Activated CD4-positive, CD25-positive, alpha-beta regulatory T cell treated with anti-CD3 and anti-CD28 coated beads, Interleukin-2, amount 50 U/mL, for 24 hours (primary cell): ENCODE measurements at regions not wholly inside any gene's neighbourhood (a gene's known extent, or its start where the extent isn't known, plus 50 kb on each side); places are given as distances from the start of the nearest gene placed in this dataset.

Source experiments
- ATAC-seq, 2 donors: fragments of 150-1000 bp; cut with Tn5 transposase; one replicate each; pipeline ENCODE4 v1.10.0; 2021; ENCODE audit warnings: mild to moderate bottlenecking in 1 of 2, moderate library complexity in 1 of 2

DNA sequence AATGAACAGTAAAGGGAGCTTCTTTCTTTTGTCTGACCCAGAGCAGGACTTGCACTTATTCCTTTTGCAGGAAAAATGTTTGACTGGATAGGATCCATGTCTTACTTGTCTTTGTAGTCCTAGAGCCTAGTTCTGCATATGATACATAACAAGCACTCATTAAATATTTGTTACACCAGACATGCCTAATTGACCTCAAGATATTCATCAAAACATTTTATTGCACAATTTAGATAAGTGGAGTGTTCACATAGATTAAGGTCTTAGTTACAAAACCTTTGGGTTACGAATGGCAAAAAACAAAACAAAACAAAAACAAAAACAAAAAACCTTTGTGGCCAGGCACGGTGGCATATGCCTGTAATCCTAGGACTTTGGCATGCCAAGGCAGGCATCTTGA is 735.8 kb upstream of the NRSN1 start:
- no peak for ATAC-seq

DNA sequence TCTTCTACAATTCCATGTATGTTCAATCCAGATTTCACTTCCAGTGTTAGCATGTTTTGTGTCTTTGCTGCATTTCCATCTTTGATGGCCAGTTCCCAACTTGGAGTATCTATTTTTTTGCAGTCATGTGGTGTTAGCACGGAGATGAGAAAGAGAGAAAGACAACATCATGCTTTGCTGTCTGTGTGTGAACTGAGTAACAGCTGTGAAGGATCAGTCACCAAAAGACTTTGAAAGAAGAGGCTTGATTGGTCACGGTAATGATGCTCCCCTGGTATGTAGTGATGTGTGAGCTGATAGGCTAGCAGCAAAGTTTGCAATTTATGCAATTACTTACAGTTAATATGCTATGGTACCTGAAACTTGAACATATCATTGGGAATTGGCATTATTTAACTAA is 731.3 kb upstream of the NRSN1 start:
- no peak for ATAC-seq

DNA sequence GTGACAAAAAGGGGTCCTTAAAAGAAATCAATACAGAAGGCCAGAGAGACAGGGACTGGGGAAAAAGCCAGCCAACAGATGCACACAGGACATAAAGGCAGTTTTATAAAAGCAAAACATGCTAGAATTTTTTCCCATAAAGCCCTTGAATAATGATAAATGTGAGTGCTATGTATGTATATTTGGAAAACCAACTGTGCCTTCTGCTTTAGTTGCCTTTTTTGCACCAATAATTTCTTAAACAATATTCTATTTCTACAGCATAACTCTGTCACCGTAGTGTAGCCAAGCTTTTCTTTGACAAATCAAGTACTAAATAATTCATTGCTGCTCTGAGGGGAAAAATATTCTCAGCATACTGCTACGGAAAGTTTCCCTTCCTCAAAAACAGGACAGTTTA is 730.6 kb upstream of the NRSN1 start:
- no peak for ATAC-seq

DNA sequence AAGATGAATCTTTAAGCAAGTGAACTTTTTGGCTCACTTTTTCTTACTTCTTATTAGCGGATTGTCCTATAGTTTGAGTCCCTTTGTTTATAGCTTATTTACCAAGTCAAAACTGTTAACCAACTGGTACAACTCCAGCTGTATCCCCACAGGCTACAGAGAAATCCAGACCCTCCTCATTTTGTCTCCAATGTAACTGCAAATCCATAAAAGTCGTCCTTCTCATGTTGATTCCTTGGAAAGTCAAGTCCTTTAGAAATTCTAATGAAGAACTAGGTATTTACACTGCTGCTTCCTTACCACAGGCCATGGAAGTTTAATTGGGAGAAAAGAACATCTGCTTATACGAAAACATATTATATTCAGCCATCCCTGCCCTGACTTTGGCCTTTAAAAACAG is 729.1 kb upstream of the NRSN1 start:
- no peak for ATAC-seq

DNA sequence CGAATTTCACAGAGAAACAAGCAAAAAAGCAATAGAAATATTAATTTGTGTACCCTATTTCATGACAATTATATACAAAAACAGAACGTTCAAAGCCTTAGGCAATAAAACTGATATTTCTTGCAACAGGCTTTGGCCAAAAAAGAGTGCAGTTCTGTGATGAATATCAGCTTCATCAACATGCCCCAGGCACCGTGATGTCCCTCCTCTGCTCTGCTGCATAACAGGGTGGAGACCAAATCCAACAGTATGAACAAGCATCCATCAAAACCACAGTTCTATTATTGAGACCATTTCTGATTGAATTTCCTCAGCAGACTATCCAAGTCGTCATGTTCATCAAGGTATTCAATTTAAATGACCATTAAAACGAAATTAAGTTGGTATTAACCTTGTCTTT is 722.6 kb upstream of the NRSN1 start:
- no peak for ATAC-seq

DNA sequence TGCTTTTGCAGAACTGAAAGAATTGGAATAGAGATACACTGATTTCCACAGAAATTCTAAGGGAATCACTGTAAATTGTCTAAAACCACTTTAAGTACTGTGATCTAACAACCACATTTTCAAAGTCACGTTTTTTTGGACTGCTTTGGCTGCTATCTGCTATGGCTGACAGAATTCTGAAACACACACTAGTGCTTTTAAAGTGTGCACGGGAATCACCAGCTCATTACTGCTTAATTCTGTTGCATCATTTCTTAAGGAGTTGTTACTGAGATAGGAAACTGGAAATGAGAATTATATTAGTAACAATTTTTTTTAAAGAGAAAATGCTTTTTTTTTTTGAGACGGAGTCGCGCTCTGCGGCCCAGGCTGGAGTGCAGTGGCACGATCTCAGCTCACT is 716.5 kb upstream of the NRSN1 start:
- ATAC-seq, result no peak

DNA sequence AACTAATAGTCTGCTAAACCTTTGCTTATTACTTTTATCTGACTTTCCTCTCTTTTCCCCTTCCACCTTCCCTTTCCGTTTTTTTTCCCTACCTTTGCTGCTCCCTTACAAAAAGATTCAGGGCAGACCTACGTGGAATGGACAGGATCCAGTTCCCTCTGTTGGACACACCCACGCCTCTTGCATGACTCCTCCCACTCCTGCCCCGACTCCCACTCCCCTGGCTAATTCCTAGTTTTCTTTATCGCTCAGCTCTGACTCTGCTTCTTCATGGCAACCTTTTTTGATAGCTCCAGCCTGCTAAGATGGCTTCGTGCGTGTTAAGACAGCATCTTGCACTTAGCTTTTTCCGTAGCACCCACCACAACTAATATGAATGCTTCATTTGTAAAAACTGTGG is 715.6 kb upstream of the NRSN1 start:
- no peak for ATAC-seq

DNA sequence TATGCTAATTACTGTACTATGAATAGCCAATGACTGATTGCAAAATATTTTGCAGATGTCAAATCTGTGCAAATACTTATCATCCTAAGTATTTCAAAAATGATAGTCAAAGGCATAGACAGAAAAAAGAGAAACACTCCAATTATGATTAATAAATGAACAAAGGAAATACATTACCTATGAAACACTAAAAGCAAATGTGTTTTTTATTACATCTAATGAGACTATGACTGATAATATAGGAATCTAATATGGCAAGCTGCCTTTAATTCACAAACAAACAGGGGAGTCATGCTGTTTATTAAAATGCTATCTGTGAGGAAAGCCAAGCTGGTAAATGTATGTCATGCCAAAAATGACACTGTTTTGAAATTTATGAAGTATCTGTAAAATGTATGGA is 713.2 kb upstream of the NRSN1 start:
- ATAC-seq, result no peak

DNA sequence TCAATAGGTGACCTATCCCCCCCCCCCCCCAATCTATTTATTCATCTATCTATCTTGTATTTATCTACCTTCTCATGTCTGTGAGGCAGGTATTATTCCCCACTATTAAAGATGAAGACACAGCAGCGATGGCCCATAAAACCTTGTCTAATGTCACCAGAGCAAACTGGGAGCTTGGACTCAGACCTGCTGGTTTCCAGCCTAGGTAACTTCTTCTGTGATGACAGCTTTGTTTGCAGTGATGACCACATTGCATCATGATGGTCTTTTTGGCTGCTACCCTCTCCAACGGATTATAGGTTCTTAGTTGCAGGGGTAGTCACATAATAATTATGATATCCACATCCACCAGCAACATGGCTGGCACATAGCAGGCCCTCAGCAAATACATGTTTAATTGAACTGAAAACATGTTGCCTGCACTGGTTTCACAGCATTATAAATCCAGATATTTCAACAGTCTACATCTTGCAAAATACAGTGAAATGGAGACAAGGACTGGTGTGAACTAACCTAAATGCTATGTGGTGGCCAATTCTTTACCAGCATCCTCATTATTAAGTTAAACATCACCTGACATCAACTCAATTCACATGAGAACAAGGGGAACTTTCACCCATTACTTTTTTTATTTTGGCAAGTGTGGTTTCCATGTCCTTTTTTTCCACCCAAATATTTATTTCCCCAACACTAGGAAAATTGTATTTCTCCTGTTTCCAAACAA is 712.5 kb upstream of the NRSN1 start:
- no peak for ATAC-seq

DNA sequence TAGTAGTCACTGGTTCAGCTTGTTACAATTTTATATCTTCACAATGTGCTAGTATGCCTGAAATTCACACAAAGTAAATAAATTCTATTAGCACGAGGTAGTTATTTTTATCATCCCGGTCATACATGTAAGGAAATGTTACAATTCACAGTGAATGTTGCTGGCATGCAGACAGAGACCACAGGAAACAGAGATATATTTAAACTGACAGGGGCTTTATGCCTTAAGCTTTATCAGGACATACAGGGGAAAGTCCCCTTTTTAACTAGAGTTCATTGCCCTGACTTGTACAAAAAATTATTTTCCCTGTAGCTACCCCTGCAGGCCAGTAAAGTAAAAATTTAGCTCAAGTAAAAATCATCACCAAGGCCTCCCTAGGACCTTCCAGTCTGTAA is 712.0 kb upstream of the NRSN1 start:
- ATAC-seq, result no peak

DNA sequence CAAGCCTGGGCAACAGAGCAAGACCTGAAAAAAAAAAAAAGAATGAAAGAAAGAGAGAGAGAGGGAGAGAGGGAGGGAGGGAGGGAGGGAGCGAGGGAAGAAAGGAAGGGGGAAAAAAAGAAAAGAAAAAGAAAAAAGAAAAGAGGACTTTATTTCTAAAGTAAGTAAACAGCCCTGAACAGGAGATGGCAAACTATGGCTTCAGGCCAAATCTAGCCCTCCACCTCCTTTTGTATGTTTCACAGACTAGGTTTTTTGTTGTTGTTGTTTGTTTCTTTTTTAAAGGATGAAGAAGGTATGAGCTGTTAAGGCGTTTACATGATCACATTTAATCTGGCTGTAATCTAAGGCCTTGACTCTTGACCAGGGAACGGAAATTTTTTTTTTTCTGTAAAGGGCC is 711.1 kb upstream of the NRSN1 start:
- ATAC-seq, result no peak

DNA sequence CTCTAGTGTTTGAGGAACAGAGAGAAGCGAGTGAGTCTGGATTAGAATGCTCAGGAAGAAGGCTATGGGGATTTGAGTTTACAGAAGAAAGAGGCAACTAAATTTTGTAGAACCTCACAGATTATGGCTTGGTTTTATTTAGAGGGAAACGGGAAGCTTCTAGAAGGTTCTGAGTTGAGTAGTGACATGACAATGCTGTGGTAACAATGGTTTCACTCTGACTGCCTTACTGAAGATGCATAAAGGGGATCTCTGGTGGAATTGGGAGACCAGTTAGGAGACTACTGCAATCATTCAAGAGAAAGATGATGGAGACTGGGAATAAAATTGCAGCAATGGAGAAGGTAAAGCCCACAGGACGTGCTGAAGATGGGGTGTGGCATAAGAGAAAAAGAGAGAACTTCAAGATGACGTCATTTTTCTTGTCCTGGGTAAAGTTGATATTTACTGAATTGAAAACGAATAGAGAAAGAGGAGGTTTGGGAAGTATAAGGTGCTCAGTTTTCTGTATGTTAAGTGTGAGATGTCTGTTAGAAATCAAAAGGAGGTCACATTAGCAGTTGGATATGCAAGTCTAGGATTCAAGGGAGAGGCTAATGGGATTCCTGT is 710.1 kb upstream of the NRSN1 start:
- ATAC-seq, result no peak

DNA sequence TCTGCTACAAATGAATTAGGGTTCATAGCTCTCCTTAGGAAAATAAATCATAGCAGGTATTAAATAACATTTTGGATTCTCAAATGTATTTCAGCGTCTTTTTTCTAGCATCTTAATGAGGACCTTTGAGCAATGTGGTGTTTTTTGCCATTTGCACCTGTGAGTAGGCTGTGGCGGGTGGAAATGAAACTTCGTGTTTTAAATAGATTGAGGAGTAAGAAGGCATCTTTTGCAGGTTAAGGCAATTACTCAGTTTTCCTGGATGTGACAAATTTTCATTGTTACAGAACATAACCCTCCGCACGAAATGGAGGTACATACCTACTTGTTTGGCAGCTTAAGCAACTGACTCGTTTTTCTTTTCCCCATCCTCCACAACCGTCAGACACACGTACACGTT is 708.9 kb upstream of the NRSN1 start:
- no peak for ATAC-seq

DNA sequence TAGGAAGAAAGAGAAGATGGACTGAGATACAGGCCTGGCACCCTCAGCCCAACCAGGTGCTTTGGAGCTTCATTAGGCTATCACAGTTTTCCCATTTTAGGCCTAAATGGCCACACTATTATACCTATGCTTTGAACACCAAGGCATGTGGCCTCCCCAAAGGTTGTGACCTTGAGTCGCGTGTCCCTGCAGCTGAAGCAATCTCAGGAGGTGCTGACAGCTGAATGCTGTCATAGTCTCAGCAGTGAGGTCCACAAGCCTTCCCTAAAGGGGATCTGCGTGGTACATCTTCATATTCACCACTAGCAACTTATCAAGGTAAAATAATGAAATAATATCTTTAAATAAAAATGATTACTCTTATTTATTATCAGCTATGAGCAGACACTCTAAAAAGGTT is 707.9 kb upstream of the NRSN1 start:
- ATAC-seq, result no peak

DNA sequence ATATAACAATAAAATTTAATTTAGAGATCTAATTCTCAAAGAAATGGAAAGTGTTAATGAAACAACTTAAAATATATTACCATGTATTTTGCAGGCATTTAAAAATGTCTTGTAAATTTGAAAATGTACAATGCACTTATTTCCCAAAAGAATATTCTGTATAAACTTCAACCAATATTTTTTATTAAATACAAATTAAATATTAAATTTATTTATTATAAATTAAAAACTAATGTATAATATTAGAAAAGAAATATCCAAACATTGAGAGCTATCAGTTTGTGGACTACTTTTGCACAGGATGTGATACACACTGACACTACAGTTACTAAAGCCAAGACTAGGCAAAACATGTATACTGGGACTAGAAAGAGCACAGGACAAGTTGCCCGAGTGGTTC is 707.0 kb upstream of the NRSN1 start:
- no peak for ATAC-seq

DNA sequence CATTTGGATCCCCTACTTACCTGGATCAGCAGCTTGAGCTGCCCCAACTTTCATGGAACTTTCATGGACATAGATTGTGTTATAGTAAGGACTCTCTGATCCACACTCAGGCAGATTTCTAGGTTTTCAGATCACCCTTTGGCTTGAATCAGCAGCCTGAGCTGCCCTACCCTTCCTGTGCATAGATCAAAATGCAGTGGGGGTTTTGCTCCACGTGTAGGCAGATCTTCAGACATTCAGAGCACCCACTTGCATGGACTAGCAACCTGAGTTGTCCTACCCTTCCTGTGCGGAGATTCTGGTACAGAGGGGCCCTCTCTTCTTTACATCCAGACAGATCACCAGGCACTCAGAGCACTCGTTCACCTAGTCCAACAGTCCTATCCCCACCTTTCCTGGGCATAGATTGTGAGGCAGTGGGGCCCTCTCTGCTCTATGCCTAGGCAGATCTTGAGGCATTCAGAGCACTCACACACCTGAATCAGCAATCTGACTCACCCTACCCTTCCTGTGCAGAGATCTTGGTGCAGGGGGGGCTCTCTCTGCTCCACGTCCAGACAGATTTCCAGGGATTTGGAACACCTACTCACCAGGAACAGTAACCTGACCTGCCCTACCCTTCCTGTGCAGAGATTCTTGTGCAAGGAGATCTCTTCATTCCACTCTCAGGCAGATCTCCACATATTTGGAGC is 705.2 kb upstream of the NRSN1 start:
- ATAC-seq, result no peak

DNA sequence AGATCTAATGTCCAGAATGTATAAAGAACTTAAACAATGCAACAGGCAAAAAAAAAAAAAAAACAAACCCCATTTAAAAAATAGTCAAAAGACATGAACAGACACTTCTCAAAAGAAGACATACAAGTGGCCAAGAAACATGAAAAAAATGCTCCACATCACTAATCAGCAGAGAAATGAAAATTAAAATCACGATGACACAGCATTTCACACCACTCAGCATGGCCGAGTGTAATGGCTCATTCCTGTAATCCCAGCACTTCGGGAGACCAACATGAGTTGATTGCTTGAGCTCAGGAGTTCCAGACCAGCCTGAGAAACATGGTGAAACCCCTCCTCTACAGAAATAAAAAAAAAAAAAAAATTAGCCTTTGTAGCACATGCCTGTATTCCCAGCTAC is 701.4 kb upstream of the NRSN1 start:
- no peak for ATAC-seq

DNA sequence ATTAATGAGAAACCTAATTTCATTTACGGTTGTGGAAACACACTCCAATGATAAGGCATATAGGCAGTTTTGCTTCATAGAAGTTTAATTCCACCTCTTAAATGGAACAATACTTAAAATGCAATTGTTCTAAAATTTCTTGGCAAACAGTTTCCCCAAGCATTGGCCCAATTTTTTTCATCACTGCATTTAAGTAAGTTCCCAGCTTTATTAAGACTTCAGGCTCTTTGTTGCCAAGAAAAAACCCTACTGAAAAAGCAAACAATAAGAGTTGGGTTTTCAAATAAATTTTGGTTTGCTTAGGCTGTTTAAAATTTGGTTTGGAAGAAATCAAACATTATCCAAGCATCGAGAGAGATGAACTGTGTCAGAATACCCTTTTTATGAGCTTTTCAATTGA is 690.9 kb upstream of the NRSN1 start:
- no peak for ATAC-seq

DNA sequence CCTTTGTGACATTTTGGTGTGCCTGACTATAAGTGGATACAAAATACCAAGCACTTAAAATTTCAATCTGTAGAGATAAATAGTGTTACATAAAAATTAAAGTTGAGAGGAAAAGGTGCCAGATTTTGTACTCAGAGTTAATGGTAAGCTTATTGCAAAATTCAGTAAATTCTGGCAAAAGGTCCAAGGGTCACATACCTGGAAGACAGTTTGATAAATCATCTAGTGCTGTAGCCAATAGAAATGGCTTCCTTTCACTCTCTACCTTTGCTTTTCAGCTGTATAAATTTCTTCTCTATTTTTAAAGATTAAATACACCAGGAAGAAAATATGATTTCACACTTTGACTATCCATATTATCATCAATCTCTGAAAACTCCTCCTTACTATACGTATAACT is 690.2 kb upstream of the NRSN1 start:
- no peak for ATAC-seq

DNA sequence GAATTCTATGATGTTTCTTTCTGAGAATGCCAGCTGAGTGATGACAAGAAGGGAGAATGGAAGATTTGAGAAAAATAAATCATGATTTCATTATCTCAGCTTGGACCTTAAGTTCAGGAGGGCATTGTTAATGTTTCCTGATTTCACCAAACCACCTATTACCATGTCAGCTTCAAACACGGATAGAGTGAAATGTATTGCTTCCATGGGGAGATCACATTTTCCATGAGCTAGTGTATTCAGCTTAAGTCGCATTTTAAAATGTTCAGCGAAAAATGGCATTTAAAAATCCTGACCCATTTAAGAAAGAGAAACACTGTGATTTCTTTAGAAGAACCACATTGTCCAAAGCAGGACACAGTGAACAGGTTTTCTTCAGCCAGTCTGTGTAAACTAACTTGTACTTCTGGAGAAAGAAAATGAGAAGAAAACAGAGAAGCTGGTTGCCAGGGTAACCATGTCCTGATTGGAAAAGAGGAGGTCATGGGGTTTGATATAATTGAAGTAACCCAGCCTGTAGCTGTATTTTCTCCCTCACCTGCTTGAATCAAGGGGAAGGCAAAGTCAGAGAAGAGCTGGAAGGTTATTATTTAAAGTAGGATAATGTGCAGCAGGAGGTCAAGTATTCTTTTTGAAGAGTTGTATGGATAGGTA is 684.1 kb upstream of the NRSN1 start:
- ATAC-seq, result no peak

DNA sequence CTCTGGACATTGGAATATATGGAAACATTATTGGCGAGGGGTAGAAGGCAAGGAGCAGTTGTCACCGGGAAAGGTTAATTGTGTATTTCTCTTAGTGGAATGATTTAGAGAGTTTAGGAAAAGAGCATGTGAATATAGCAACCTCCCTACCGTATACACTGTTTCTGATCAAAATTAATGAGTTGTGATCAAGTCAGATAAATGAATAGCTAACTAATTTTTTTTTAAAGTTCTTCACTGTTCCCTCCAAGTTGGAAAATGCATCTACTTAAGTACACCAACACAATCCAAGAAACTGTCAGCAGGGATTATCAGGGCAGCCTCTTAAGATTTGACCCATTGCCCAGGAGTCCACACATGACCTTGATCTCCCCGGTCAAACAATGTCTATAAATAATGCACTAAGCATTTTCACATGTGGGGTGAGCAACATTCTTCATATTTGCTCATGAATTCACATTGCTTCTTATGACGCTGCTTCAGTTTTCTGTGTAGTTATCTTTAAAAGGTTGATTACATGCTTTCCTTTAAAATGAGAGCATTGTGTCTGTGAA is 680.8 kb upstream of the NRSN1 start:
- no peak for ATAC-seq

DNA sequence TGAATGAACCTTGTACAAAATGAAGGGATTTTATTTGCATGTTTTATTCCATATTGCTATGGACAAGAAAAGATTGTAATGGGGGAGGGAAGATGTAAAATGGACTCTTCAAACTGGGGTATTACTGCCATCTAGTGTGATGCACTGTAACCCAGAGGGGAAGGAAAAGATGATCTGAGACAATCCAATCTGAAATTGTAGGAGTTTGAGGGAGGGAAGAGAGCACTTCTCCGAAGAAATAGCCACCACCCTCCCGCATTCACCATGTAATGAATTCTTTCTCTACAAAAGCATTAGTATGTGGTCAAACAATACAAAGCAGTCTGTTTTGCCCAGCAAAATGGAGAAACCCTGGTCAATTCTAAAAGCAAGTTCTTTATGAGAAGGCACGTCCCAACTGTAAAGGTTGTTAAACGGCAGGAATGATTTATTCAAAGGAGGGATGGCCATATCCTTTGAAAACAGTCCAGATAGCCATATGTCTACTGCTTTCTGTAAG is 679.5 kb upstream of the NRSN1 start:
- no peak for ATAC-seq

DNA sequence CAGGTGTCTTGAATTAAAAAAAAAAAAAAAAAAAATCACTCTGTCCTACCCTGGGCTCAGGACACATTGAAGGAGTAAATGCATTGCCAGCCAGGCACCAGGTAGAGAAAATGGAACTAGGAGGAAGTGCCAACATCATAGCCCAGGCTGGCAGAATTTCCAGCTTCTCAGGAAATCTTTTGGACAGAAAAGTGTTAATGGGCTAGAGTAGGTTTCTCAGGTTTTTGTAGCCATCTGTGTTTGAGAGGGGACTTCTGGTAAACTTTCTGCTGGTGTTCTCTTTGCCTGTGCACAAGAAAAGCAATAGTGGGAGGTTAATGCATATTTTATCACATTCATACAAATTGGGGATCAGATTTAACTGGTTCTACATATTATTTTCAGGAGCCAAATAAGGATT is 678.3 kb upstream of the NRSN1 start:
- no peak for ATAC-seq
